ENCODE measurements at regions not wholly inside any gene's neighbourhood (a gene's known extent, or its start where the extent isn't known, plus 50 kb on each side); places are given as distances from the start of the nearest gene placed in this dataset.

- no peak for DNase-seq (ENCODE audit: extremely low spot score, unreplicated experiment)
Observed at GRCh38 chr12:130017591-130018449, 114.0 kb upstream of the TMEM132D start.

GRCh38 chr12:130018614-130019013, 114.8 kb upstream of the TMEM132D start:
- DNase-seq (ENCODE audit: extremely low spot score, unreplicated experiment), result no peak
- peaks cover 2% of the 10 kb centered on the region for H3K4me1 Mint-ChIP-seq (ENCODE audit: unreplicated experiment)
- TF ChIP-seq CTCF (IDR thresholded peaks at IDR 0.05), result no peak
- no peak overlapping the region for H3K4me3 Mint-ChIP-seq (ENCODE audit: unreplicated experiment)
- H3K36me3 Mint-ChIP-seq (ENCODE audit: unreplicated experiment), result no peaks in the 10 kb centered on the region
- peaks cover 4% of the 10 kb centered on the region for H3K27me3 Mint-ChIP-seq (ENCODE audit: unreplicated experiment)
- H3K9me3 Mint-ChIP-seq (ENCODE audit: unreplicated experiment), result no peaks in the 10 kb centered on the region
- no peak overlapping the region for H3K27ac Mint-ChIP-seq (ENCODE audit: unreplicated experiment)

More at GRCh38 chr12:130017591-130018449, 114.0 kb upstream of the TMEM132D start:
- TF ChIP-seq CTCF (IDR thresholded peaks at IDR 0.05), result no peak
- Mint-ChIP-seq H3K9me3 (ENCODE audit: unreplicated experiment) (no peaks in the 10 kb centered on the region), H3K27ac (ENCODE audit: unreplicated experiment) (no peak overlapping the region), H3K4me3 (ENCODE audit: unreplicated experiment) (no peak overlapping the region), H3K27me3 (ENCODE audit: unreplicated experiment) (peaks cover 4% of the 10 kb centered on the region), H3K4me1 (ENCODE audit: unreplicated experiment) (peaks cover 2% of the 10 kb centered on the region), H3K36me3 (ENCODE audit: unreplicated experiment) (no peaks in the 10 kb centered on the region)

- Mint-ChIP-seq H3K9me3 (ENCODE audit: unreplicated experiment) (no peaks in the 10 kb centered on the region), H3K36me3 (ENCODE audit: unreplicated experiment) (no peaks in the 10 kb centered on the region), H3K4me1 (ENCODE audit: unreplicated experiment) (no peaks in the 10 kb centered on the region), H3K27me3 (ENCODE audit: unreplicated experiment) (no peaks in the 10 kb centered on the region), H3K27ac (ENCODE audit: unreplicated experiment) (no peak overlapping the region), H3K4me3 (ENCODE audit: unreplicated experiment) (no peak overlapping the region)
- peak; percentile 51 for TF ChIP-seq CTCF (IDR thresholded peaks at IDR 0.05)
- no peak for DNase-seq (ENCODE audit: extremely low spot score, unreplicated experiment)
Observed at GRCh38 chr12:130026608-130027176, 122.9 kb upstream of the TMEM132D start.

- DNase-seq (ENCODE audit: extremely low spot score, unreplicated experiment), result no peak
- Mint-ChIP-seq H3K9me3 (ENCODE audit: unreplicated experiment) (no peaks in the 10 kb centered on the region), H3K4me1 (ENCODE audit: unreplicated experiment) (no peaks in the 10 kb centered on the region), H3K36me3 (ENCODE audit: unreplicated experiment) (no peaks in the 10 kb centered on the region), H3K27ac (ENCODE audit: unreplicated experiment) (no peak overlapping the region), H3K27me3 (ENCODE audit: unreplicated experiment) (peaks cover 6% of the 10 kb centered on the region), H3K4me3 (ENCODE audit: unreplicated experiment) (no peak overlapping the region)
- TF ChIP-seq CTCF (IDR thresholded peaks at IDR 0.05), result no peak
Observed at GRCh38 chr12:130027798-130028197, 124.0 kb upstream of the TMEM132D start.

GRCh38 chr12:130029151-130029550, 125.3 kb upstream of the TMEM132D start:
- H3K36me3 Mint-ChIP-seq (ENCODE audit: unreplicated experiment), result no peaks in the 10 kb centered on the region
- no peak for DNase-seq (ENCODE audit: extremely low spot score, unreplicated experiment)
- H3K4me3 Mint-ChIP-seq (ENCODE audit: unreplicated experiment), result no peak overlapping the region
- H3K27ac Mint-ChIP-seq (ENCODE audit: unreplicated experiment), result no peak overlapping the region
- TF ChIP-seq CTCF (IDR thresholded peaks at IDR 0.05), result no peak
- H3K9me3 Mint-ChIP-seq (ENCODE audit: unreplicated experiment), result no peaks in the 10 kb centered on the region
- H3K4me1 Mint-ChIP-seq (ENCODE audit: unreplicated experiment), result no peaks in the 10 kb centered on the region
- peaks cover 11% of the 10 kb centered on the region for H3K27me3 Mint-ChIP-seq (ENCODE audit: unreplicated experiment)

Data from osteocyte (in vitro differentiated cells).